ENCODE measurements at regions not wholly inside any gene's neighbourhood (a gene's known extent, or its start where the extent isn't known, plus 50 kb on each side); places are given as distances from the start of the nearest gene placed in this dataset.

GRCh38 chr5:3660630-3661029, 65.0 kb downstream of the IRX1 start:
- Histone ChIP-seq H2AFZ (ENCODE audit: low read depth, low read length) (no peak overlapping the region), H3K79me2 (ENCODE audit: control insufficient read depth, insufficient read depth, low read length) (no peaks in the 10 kb centered on the region), H3K36me3 (ENCODE audit: control insufficient read depth in 2 of 2, extremely low read depth in 1 of 2, insufficient read depth in 2 of 2, low read length in 2 of 2) (no peaks in the 10 kb centered on the region), H3K4me1 (ENCODE audit: control insufficient read depth, extremely low read depth, insufficient read depth, low read length) (no peaks in the 10 kb centered on the region), H3K9me1 (replicated peaks; ENCODE audit: control insufficient read depth, extremely low read depth, insufficient read depth, low read length) (no peaks in the 10 kb centered on the region), H3K27ac (ENCODE audit: insufficient read depth, low read depth, low read length) (no peak overlapping the region), H3K27me3 (ENCODE audit: control insufficient read depth in 2 of 2, insufficient read depth in 2 of 2, low read length in 2 of 2) (no peaks in the 10 kb centered on the region), H3K9me3 (replicated peaks; ENCODE audit: control insufficient read depth, insufficient read depth, low read length) (peaks cover 4% of the 10 kb centered on the region), H3K4me2 (ENCODE audit: insufficient read depth, low read length) (no peak overlapping the region), H3K4me3 (replicated peaks in 1 of 3; ENCODE audit: insufficient read depth in 1 of 3, low read depth in 1 of 3, low read length in 3 of 3) (no peak overlapping the region), H3K9ac (replicated peaks; ENCODE audit: extremely low read depth, insufficient read depth, low read length) (no peak overlapping the region), H4K20me1 (replicated peaks; ENCODE audit: control insufficient read depth, extremely low read depth, insufficient read depth, low read length) (no peaks in the 10 kb centered on the region)
- dilution Hi-C loops (cut with MboI; ENCODE audit: extremely low pct_ligation_motif_present, low sequenced_read_pairs) (no loop called here), intact Hi-C loops (cut with micrococcal nuclease) (no loop called here)
- TF ChIP-seq CTCF (IDR thresholded peaks at IDR 0.05; ENCODE audit: extremely low read depth in 1 of 2, insufficient read depth in 1 of 2, low read depth in 1 of 2, low read length in 2 of 2) (no peak), EZH2 (IDR thresholded peaks at IDR 0.05; ENCODE audit: borderline replicate concordance, low read depth, low read length, severe bottlenecking) (no peak), MAX (IDR thresholded peaks at IDR 0.05; ENCODE audit: insufficient read depth, insufficient read length) (no peak), POLR2AphosphoS5 (IDR thresholded peaks at IDR 0.05; ENCODE audit: insufficient read depth, low read depth, low read length) (no peak), MYC (IDR thresholded peaks at IDR 0.05; ENCODE audit: low read depth, low read length) (no peak), JUN (IDR thresholded peaks at IDR 0.05; ENCODE audit: borderline replicate concordance, insufficient read depth, insufficient read length, low read depth) (no peak), FOS (IDR thresholded peaks at IDR 0.05; ENCODE audit: borderline replicate concordance, insufficient read depth, low read length) (no peak), POLR2A (IDR thresholded peaks at IDR 0.05; ENCODE audit: low read depth, low read length) (no peak), GATA2 (IDR thresholded peaks at IDR 0.05; ENCODE audit: insufficient read depth, insufficient read length, low read depth, low read length) (no peak)
- ChIA-PET POLR2A (no interaction called here), CTCF (no interaction called here)
- BruUV-seq (replicated peaks) = no TSS peak
- DNase-seq (ENCODE audit: low read depth, low spot score) (no peak), FAIRE-seq (no peak)
